ENCODE measurements at regions not wholly inside any gene's neighbourhood (a gene's known extent, or its start where the extent isn't known, plus 50 kb on each side); places are given as distances from the start of the nearest gene placed in this dataset.

- Histone ChIP-seq H3K4me3 (no peak overlapping the region), H2AFZ (no peak overlapping the region), H3K4me2 (no peak overlapping the region), H3K27ac (ENCODE audit: low read depth) (no peak overlapping the region), H3K4me1 (ENCODE audit: insufficient read depth) (no peaks in the 10 kb centered on the region), H3F3A (replicated peaks; ENCODE audit: low read depth) (no peaks in the 10 kb centered on the region), H3K27me3 (ENCODE audit: insufficient read depth) (no peaks in the 10 kb centered on the region), H4K20me1 (replicated peaks; ENCODE audit: insufficient read depth) (no peaks in the 10 kb centered on the region), H3K9me2 (ENCODE audit: insufficient read depth) (no peaks in the 10 kb centered on the region), H3K79me2 (replicated peaks; ENCODE audit: insufficient read depth) (no peaks in the 10 kb centered on the region), H3K36me3 (ENCODE audit: insufficient read depth) (no peaks in the 10 kb centered on the region)
- Mint-ChIP-seq H3K27me3 (ENCODE audit: insufficient read depth, low read depth, poor library complexity) (peaks cover under 1% of the 10 kb centered on the region), H3K4me3 (no peak overlapping the region), H3K9me3 (no peaks in the 10 kb centered on the region), H3K27ac (no peak overlapping the region), H3K4me1 (no peaks in the 10 kb centered on the region), H3K36me3 (ENCODE audit: low read depth) (no peaks in the 10 kb centered on the region)
- DNase-seq (ENCODE audit: low spot score) (no peak), ATAC-seq (no peak)
- TF ChIP-seq ETS1 (IDR thresholded peaks at IDR 0.05) (no peak), POLR2AphosphoS5 (IDR thresholded peaks at IDR 0.05; ENCODE audit: low read depth) (no peak), JUNB (IDR thresholded peaks at IDR 0.05; ENCODE audit: unreplicated experiment) (no peak), REST (IDR thresholded peaks at IDR 0.05; ENCODE audit: unreplicated experiment) (no peak), NANOG (IDR thresholded peaks at IDR 0.05; ENCODE audit: borderline replicate concordance) (no peak), STAT1 (IDR thresholded peaks at IDR 0.05; ENCODE audit: unreplicated experiment) (no peak), ZNF114 (CRISPR knock-in tag; IDR thresholded peaks at IDR 0.05) (no peak), CTCF (conservative IDR thresholded peaks at IDR 0.05; ENCODE audit: low read depth in 2 of 2) (no peak), EZH2 (IDR thresholded peaks at IDR 0.05; ENCODE audit: low read depth, unreplicated experiment) (no peak), ZNF331 (CRISPR knock-in tag; IDR thresholded peaks at IDR 0.05; ENCODE audit: low read depth) (no peak), EZH2phosphoT487 (IDR thresholded peaks at IDR 0.05; ENCODE audit: unreplicated experiment) (no peak), ZNF462 (CRISPR knock-in tag; IDR thresholded peaks at IDR 0.05) (no peak)
These were observed 180.7 kb downstream of the MRPL39 start for GRCh38 chr21:25426580-25426979.

All from GM23338 (cell line).